PC-3 (cell line): ENCODE measurements at regions not wholly inside any gene's neighbourhood (a gene's known extent, or its start where the extent isn't known, plus 50 kb on each side); places are given as distances from the start of the nearest gene placed in this dataset.

Source experiments
- CTCF ChIP-seq: fragments of 300-600 bp; sonication (generic); conservative IDR thresholded peaks from 2 replicates; pipeline ENCODE4 v1.5.1; 2017; ENCODE audit warnings: antibody characterized with exemption, low read depth, mild to moderate bottlenecking, low read length
- EZH2 ChIP-seq: fragments of 300-600 bp; sonication (generic); IDR thresholded peaks from one replicate; pipeline ENCODE4 v1.6.1; 2017; ENCODE audit warnings: antibody characterized with exemption, mild to moderate bottlenecking, low read length; ENCODE audit not compliant: unreplicated experiment

GRCh38 chr16:48950184-48950583, 331.5 kb downstream of the CBLN1 start:
- TF ChIP-seq CTCF: no peak
- no peak for TF ChIP-seq EZH2
